Peyer's patch (tissue), 4 donors: ENCODE measurements at regions not wholly inside any gene's neighbourhood (a gene's known extent, or its start where the extent isn't known, plus 50 kb on each side); places are given as distances from the start of the nearest gene placed in this dataset.

Source experiments
- POLR2A ChIP-seq, 2 donors: fragments of 450-650 bp; IDR thresholded peaks; one replicate each; pipeline ENCODE4 v1.5.1; 2017; ENCODE audit warnings: antibody characterized with exemption in 2 of 2, mild to moderate bottlenecking in 2 of 2, moderate library complexity in 2 of 2
- TF ChIP-seq, protein P1 (sequence below), 6 experiments: fragments of 450-650 bp in 4 of 6; fragments of 200-600 bp in 2 of 6; sonication (generic) in 1 of 6; IDR thresholded peaks; one replicate each; pipeline ENCODE4 v1.5.1; 2017 to 2019; ENCODE audit warnings: antibody characterized with exemption in 6 of 6, mild to moderate bottlenecking in 3 of 6, moderate library complexity in 1 of 6

GRCh38 chr3:162436826-162437225 is 940.2 kb downstream of the OTOL1 start:
- TF ChIP-seq, protein P1, sequence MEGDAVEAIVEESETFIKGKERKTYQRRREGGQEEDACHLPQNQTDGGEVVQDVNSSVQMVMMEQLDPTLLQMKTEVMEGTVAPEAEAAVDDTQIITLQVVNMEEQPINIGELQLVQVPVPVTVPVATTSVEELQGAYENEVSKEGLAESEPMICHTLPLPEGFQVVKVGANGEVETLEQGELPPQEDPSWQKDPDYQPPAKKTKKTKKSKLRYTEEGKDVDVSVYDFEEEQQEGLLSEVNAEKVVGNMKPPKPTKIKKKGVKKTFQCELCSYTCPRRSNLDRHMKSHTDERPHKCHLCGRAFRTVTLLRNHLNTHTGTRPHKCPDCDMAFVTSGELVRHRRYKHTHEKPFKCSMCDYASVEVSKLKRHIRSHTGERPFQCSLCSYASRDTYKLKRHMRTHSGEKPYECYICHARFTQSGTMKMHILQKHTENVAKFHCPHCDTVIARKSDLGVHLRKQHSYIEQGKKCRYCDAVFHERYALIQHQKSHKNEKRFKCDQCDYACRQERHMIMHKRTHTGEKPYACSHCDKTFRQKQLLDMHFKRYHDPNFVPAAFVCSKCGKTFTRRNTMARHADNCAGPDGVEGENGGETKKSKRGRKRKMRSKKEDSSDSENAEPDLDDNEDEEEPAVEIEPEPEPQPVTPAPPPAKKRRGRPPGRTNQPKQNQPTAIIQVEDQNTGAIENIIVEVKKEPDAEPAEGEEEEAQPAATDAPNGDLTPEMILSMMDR (IDR thresholded peaks at IDR 0.05), result no peak
- no peak for TF ChIP-seq POLR2A (IDR thresholded peaks at IDR 0.05)
